ENCODE measurements at regions not wholly inside any gene's neighbourhood (a gene's known extent, or its start where the extent isn't known, plus 50 kb on each side); places are given as distances from the start of the nearest gene placed in this dataset.

- no peak for DNase-seq
Measured at GRCh38 chr10:130866857-130867256, 444.7 kb downstream of the TCERG1L start.

GRCh38 chr10:130867446-130868194 lies 443.9 kb downstream of the TCERG1L start:
- no peak for DNase-seq

- no peak for DNase-seq
Measured at GRCh38 chr10:130869179-130869841, 442.2 kb downstream of the TCERG1L start.

- no peak for DNase-seq
Measured at GRCh38 chr10:130871406-130871805, 440.1 kb downstream of the TCERG1L start.

- no peak for DNase-seq
Measured at GRCh38 chr10:130873636-130874035, 437.9 kb downstream of the TCERG1L start.

GRCh38 chr10:130875116-130875515 lies 436.4 kb downstream of the TCERG1L start:
- DNase-seq = no peak

- DNase-seq = no peak
Measured at GRCh38 chr10:130875897-130876472, 435.5 kb downstream of the TCERG1L start.

- no peak for DNase-seq
Measured at GRCh38 chr10:130877126-130877525, 434.4 kb downstream of the TCERG1L start.

- no peak for DNase-seq
Measured at GRCh38 chr10:130878131-130878530, 433.4 kb downstream of the TCERG1L start.

- DNase-seq = no peak
Measured at GRCh38 chr10:130882906-130883305, 428.6 kb downstream of the TCERG1L start.

GRCh38 chr10:130884456-130884855 lies 427.1 kb downstream of the TCERG1L start:
- no peak for DNase-seq

- DNase-seq = peak; percentile 20 to 27
Measured at GRCh38 chr10:130885021-130885655, 426.4 kb downstream of the TCERG1L start.

GRCh38 chr10:130887170-130887569 lies 424.4 kb downstream of the TCERG1L start:
- DNase-seq = no peak

GRCh38 chr10:130888493-130888892 lies 423.0 kb downstream of the TCERG1L start:
- DNase-seq = no peak

- no peak for DNase-seq
Measured at GRCh38 chr10:130889240-130889639, 422.3 kb downstream of the TCERG1L start.

GRCh38 chr10:130889780-130890179 lies 421.7 kb downstream of the TCERG1L start:
- DNase-seq = no peak

GRCh38 chr10:130891066-130891465 lies 420.5 kb downstream of the TCERG1L start:
- no peak for DNase-seq

- DNase-seq = no peak
Measured at GRCh38 chr10:130894471-130894870, 417.1 kb downstream of the TCERG1L start.

GRCh38 chr10:130895161-130895560 lies 416.4 kb downstream of the TCERG1L start:
- no peak for DNase-seq

GRCh38 chr10:130897815-130898214 lies 413.7 kb downstream of the TCERG1L start:
- no peak for DNase-seq

GRCh38 chr10:130898381-130898780 lies 413.1 kb downstream of the TCERG1L start:
- no peak for DNase-seq

GRCh38 chr10:130899856-130900255 lies 411.7 kb downstream of the TCERG1L start:
- no peak for DNase-seq
